ENCODE measurements at regions not wholly inside any gene's neighbourhood (a gene's known extent, or its start where the extent isn't known, plus 50 kb on each side); places are given as distances from the start of the nearest gene placed in this dataset.

GRCh38 chr7:46226860-46227259 lies 305.8 kb upstream of the IGFBP3 start:
- Histone ChIP-seq H2BK120ac (ENCODE audit: low read depth, low read length) (peak overlapping the region; percentile 44), H3K9me3 (ENCODE audit: control insufficient read depth, insufficient read depth, low read length) (no peaks in the 10 kb centered on the region), H2AK5ac (ENCODE audit: low read depth, low read length) (peak overlapping the region; percentile 72), H3K9ac (ENCODE audit: low read depth, low read length) (no peak overlapping the region), H4K8ac (ENCODE audit: low read depth in 2 of 2, low read length in 2 of 2) (no peak overlapping the region), H3K79me1 (ENCODE audit: low read depth in 1 of 2, low read length in 2 of 2) (no peaks in the 10 kb centered on the region), H3K4me3 (ENCODE audit: insufficient read depth, low read depth, low read length) (no peak overlapping the region), H4K5ac (ENCODE audit: low read depth, low read length) (no peak overlapping the region), H2AFZ (replicated peaks; ENCODE audit: low read length, poor library complexity) (no peak overlapping the region), H3K4me2 (ENCODE audit: low read depth, low read length) (no peak overlapping the region), H3K23ac (ENCODE audit: low read depth, low read length) (no peak overlapping the region), H3K9me1 (ENCODE audit: insufficient read depth, low read length) (peaks cover 9% of the 10 kb centered on the region), H3K4me1 (ENCODE audit: control insufficient read depth, insufficient read depth, low read length) (peaks cover 5% of the 10 kb centered on the region; the same call in 1 of the 2 replicates), H3K14ac (replicated peaks; ENCODE audit: low read depth, low read length) (no peak overlapping the region), H3K4ac (ENCODE audit: low read depth, low read length) (no peak overlapping the region), H2BK20ac (ENCODE audit: low read depth, low read length) (peak overlapping the region; percentile 89), H3K36me3 (ENCODE audit: control insufficient read depth, insufficient read depth, low read length) (no peaks in the 10 kb centered on the region), H3K18ac (ENCODE audit: low read depth, low read length) (no peak overlapping the region; the same call in 1 of the 2 replicates), H2AK9ac (replicated peaks; ENCODE audit: low read depth, low read length, poor library complexity) (no peak overlapping the region), H3K27ac (ENCODE audit: insufficient read depth, low read length) (no peak overlapping the region), H4K91ac (ENCODE audit: insufficient read depth, low read depth, low read length) (0 out of 2 replicates have a peak overlapping the region, but pooled peaks have one; percentile 19), H3K27me3 (ENCODE audit: control insufficient read depth, insufficient read depth, low read length) (no peaks in the 10 kb centered on the region), H3K56ac (ENCODE audit: extremely low read depth, insufficient read depth, low read length) (no peak overlapping the region), H4K20me1 (ENCODE audit: insufficient read depth, low read length) (no peaks in the 10 kb centered on the region), H2BK15ac (ENCODE audit: low read depth, low read length) (no peak overlapping the region), H2BK5ac (ENCODE audit: low read depth, low read length, poor library complexity, severe bottlenecking) (no peak overlapping the region)
- intact Hi-C loops (cut with micrococcal nuclease), result no loop called here
- dilution Hi-C loops (cut with HindIII; ENCODE audit: low sequenced_read_pairs, unreplicated experiment), result no loop called here
- in situ Hi-C loops (cut with MboI; ENCODE audit: low sequenced_read_pairs), result no loop called here
- no CpG with 5 or more reads among the region's 3 CpGs for WGBS, 2 experiments (ENCODE audit: extremely low coverage in 2 of 2, insufficient read length in 1 of 2)
- ATAC-seq (ENCODE audit: low read depth), result no peak
- ChIA-PET POLR2A (ENCODE audit: unreplicated experiment) (no interaction called here), CTCF (no interaction called here)
- no TSS peak for BruUV-seq (replicated peaks)
- peak; percentile 40 for DNase-seq
- no peak for TF ChIP-seq RAD21 (IDR thresholded peaks at IDR 0.05; ENCODE audit: low read length)
- TF ChIP-seq CEBPB (IDR thresholded peaks at IDR 0.05; ENCODE audit: low read depth, low read length), result peak; percentile 39; the same call in 1 of the 2 replicates

Data from IMR-90 (cell line).